K562 (cell line): ENCODE measurements at regions not wholly inside any gene's neighbourhood (a gene's known extent, or its start where the extent isn't known, plus 50 kb on each side); places are given as distances from the start of the nearest gene placed in this dataset.

ENCODE experiments used
- ATAC-seq: fragments of 200-7000 bp; cut with Tn5 transposase; 3 replicates; pipeline ENCODE4 v1.9.1; 2020; ENCODE audit warnings: moderate library complexity
- BruUV-seq: library from RNA; stranded (reverse); fragments of 400-500 nt; replicated peaks from 2 replicates; lab custom pipeline; 2021; lab: Mats Ljungman, UMichigan
- CTCF ChIA-PET: fragments of 300-600 bp; formaldehyde crosslinking; extraction: SDS; loops from one replicate; lab custom pipeline; 2021; ENCODE audit warnings: low intra/inter-chr PET ratio; lab: Yijun Ruan, JAX
- POLR2A ChIA-PET: fragments of 300-600, 350-650 bp; sonication (Branson Sonifier 250); formaldehyde crosslinking; extraction: SDS; loops from one replicate; lab custom pipeline; 2021; ENCODE audit warnings: antibody characterized with exemption, inconsistent platforms; lab: Yijun Ruan, JAX
- DNase-seq, 4 experiments: peaks; one replicate each; pipeline versions ENCODE4 v3.0.0 to v3.0.0-alpha.2; 2011 to 2018; ENCODE audit warnings: low spot score in 3 of 4, mixed read lengths in 3 of 4; ENCODE audit errors: extremely low read depth in 1 of 4
- FAIRE-seq: peaks from 2 replicates; lab custom pipeline; 2011; peaks lifted over from hg19 to GRCh38; lab: Jason Lieb, UNC
- H2AFZ ChIP-seq: 2 replicates; pipeline ENCODE4 v1.6.0; 2011; ENCODE audit warnings: low read depth, low read length, control low read depth, inconsistent platforms
- H3K27ac ChIP-seq: fragments of 200-600 bp; 3 replicates; pipeline ENCODE4 v1.8.0; 2011; ENCODE audit warnings: low read depth, mild to moderate bottlenecking, control low read depth, inconsistent platforms, low read length, moderate library complexity, mixed read lengths; ENCODE audit errors: extremely low read depth
- H3K27me3 ChIP-seq, 2 experiments: fragments of 300-600 bp in 1 of 2; 2 replicates in 1 of 2; 3 replicates in 1 of 2; pipeline versions ENCODE4 v1.6.0 to v1.8.0; 2011; ENCODE audit warnings: inconsistent platforms in 2 of 2, low read length in 2 of 2, mild to moderate bottlenecking in 1 of 2, mixed read lengths in 1 of 2, moderate library complexity in 1 of 2; ENCODE audit not compliant: control insufficient read depth in 2 of 2, insufficient read depth in 2 of 2
- H3K36me3 ChIP-seq: fragments of 300-600 bp; 3 replicates; pipeline ENCODE4 v1.8.0; 2011; ENCODE audit warnings: mild to moderate bottlenecking, low read length, inconsistent platforms; ENCODE audit not compliant: control insufficient read depth, insufficient read depth
- H3K4me1 ChIP-seq, 2 experiments: fragments of 200-600 bp in 1 of 2; replicated peaks in 1 of 2; 2 replicates in 1 of 2; 3 replicates in 1 of 2; pipeline versions ENCODE4 v1.5.1 to v1.8.0; 2011; ENCODE audit warnings: inconsistent platforms in 2 of 2, low read length in 2 of 2, mild to moderate bottlenecking in 1 of 2, mixed read lengths in 1 of 2, moderate library complexity in 1 of 2; ENCODE audit not compliant: control insufficient read depth in 2 of 2, insufficient read depth in 2 of 2
- H3K4me2 ChIP-seq: 2 replicates; pipeline ENCODE4 v1.6.1; 2011; ENCODE audit warnings: low read length, control low read depth, inconsistent platforms, mixed read lengths; ENCODE audit not compliant: insufficient read depth
- H3K4me3 ChIP-seq: fragments of 200-600 bp; sonication (generic), shearing (Covaris generic); 2 replicates; pipeline ENCODE4 v1.5.1; 2016; ENCODE audit warnings: control low read depth, inconsistent platforms
- H3K79me2 ChIP-seq: fragments of 200-600 bp; 3 replicates; pipeline ENCODE4 v1.8.0; 2011; ENCODE audit warnings: low read length, inconsistent platforms; ENCODE audit not compliant: control insufficient read depth, insufficient read depth
- H3K9ac ChIP-seq, 2 experiments: 2 replicates each; pipeline versions ENCODE4 v1.6.0 to v1.6.1; 2011; ENCODE audit warnings: low read depth in 2 of 2, low read length in 2 of 2, control low read depth in 1 of 2, inconsistent platforms in 1 of 2, mild to moderate bottlenecking in 1 of 2, mixed read lengths in 1 of 2; ENCODE audit not compliant: insufficient read depth in 1 of 2
- H3K9me1 ChIP-seq: one replicate; pipeline ENCODE4 v1.6.0; 2011; ENCODE audit warnings: inconsistent platforms, mild to moderate bottlenecking, low read length, moderate library complexity; ENCODE audit not compliant: control insufficient read depth, insufficient read depth
- H3K9me3 ChIP-seq: replicated peaks from 2 replicates; pipeline ENCODE4 v1.5.1; 2011; ENCODE audit warnings: low read depth, low read length, inconsistent platforms; ENCODE audit not compliant: control insufficient read depth, insufficient read depth
- H4K20me1 ChIP-seq: replicated peaks from 2 replicates; pipeline ENCODE4 v1.6.1; 2011; ENCODE audit warnings: low read length, inconsistent platforms, mixed read lengths; ENCODE audit not compliant: control insufficient read depth, insufficient read depth
- ARID2 ChIP-seq: fragments of 450-650 bp; IDR thresholded peaks from 2 replicates; pipeline ENCODE4 v1.6.1; 2017; ENCODE audit warnings: antibody characterized with exemption, mild to moderate bottlenecking
- CBFB ChIP-seq: sonication (generic); formaldehyde crosslinking; IDR thresholded peaks from 2 replicates; pipeline ENCODE4 v1.4.0; 2020; ENCODE audit warnings: mild to moderate bottlenecking, missing genetic modification reagents
- MCM7 ChIP-seq, 2 experiments: fragments of 450-650 bp; IDR thresholded peaks; 2 replicates each; pipeline ENCODE4 v1.6.1; 2016 to 2018
- MECOM ChIP-seq: fragments of 250-450 bp; sonication (Bioruptor Pico); IDR thresholded peaks from 2 replicates; pipeline ENCODE4 v1.8.0; 2022; ENCODE audit warnings: inconsistent platforms
- SAFB2 ChIP-seq: fragments of 200-400 bp; formaldehyde crosslinking; IDR thresholded peaks from 2 replicates; pipeline ENCODE4 v1.6.1; 2018; ENCODE audit warnings: borderline replicate concordance, low read length, low read depth, moderate library complexity; ENCODE audit not compliant: severe bottlenecking
- SLC30A9 ChIP-seq: fragments of 250-450 bp; sonication (Bioruptor Pico); IDR thresholded peaks from 2 replicates; pipeline ENCODE4 v1.8.0; 2022; ENCODE audit warnings: mild to moderate bottlenecking, moderate library complexity
- SRSF3 ChIP-seq: fragments of 200-400 bp; formaldehyde crosslinking; IDR thresholded peaks from 2 replicates; pipeline ENCODE4 v1.6.1; 2016; ENCODE audit warnings: mild to moderate bottlenecking, low read length, moderate library complexity; ENCODE audit not compliant: insufficient read depth
- ZBTB9 ChIP-seq: fragments of 450-650 bp; formaldehyde crosslinking; IDR thresholded peaks from 2 replicates; pipeline ENCODE4 v1.4.0; 2020; ENCODE audit warnings: mild to moderate bottlenecking, moderate library complexity
- ZNF24 ChIP-seq: fragments of 450-650 bp; IDR thresholded peaks from 2 replicates; pipeline ENCODE4 v1.6.1; 2016
- ZNF77 ChIP-seq: fragments of 250-450 bp; sonication (Bioruptor Pico); IDR thresholded peaks from 2 replicates; pipeline ENCODE4 v1.5.0; 2020
- WGBS: fragments of 100-300 bp; shearing (Covaris generic); methylation state at CpG from one replicate; pipeline ENCODE4 v1.1.6; 2016; ENCODE audit warnings: low coverage, mixed read lengths; ENCODE audit not compliant: insufficient coverage; ENCODE audit errors: missing lambda C conversion rate; 5-methylcytosine and 5-hydroxymethylcytosine counted together
- in situ Hi-C: fragments of 300-500 bp; cut with MboI; formaldehyde crosslinking; loops from 4 replicates; pipeline ENCODE4 v1.15.0; 2018; ENCODE audit warnings: inconsistent platforms, mixed read lengths
- intact Hi-C: fragments of 100-400 bp; cut with micrococcal nuclease; formaldehyde crosslinking; loops from 2 replicates; pipeline ENCODE4 v1.14.2; 2022

- in situ Hi-C loops (no loop called here), intact Hi-C loops (no loop called here)
- no peaks in the 10 kb centered on the region for H3K36me3 ChIP-seq
- H2AFZ ChIP-seq: no peak overlapping the region
- ATAC-seq (no peak), DNase-seq (no peak), FAIRE-seq (no peak)
- no peaks in the 10 kb centered on the region for H3K9me1 ChIP-seq
- H4K20me1 ChIP-seq: no peaks in the 10 kb centered on the region
- H3K9me3 ChIP-seq: no peaks in the 10 kb centered on the region
- TF ChIP-seq ZNF77 (CRISPR knock-in tag) (no peak), SAFB2 (no peak), CBFB (CRISPR knock-in tag) (no peak), ZNF24 (no peak), ARID2 (no peak), ZBTB9 (CRISPR knock-in tag) (no peak), SLC30A9 (CRISPR knock-in tag) (no peak), SRSF3 (no peak), MCM7 (IDR thresholded peaks at IDR 0.05) (no peak), MECOM (CRISPR knock-in tag) (no peak)
- no peaks in the 10 kb centered on the region for H3K27me3 ChIP-seq
- WGBS: 3% methylated on average over 3 of the region's 3 CpGs
- ChIA-PET CTCF (no interaction called here), POLR2A (no interaction called here)
- no peak overlapping the region for H3K9ac ChIP-seq
- no peak overlapping the region for H3K4me2 ChIP-seq
- BruUV-seq: no TSS peak
- no peaks in the 10 kb centered on the region for H3K4me1 ChIP-seq
- no peaks in the 10 kb centered on the region for H3K79me2 ChIP-seq
- no peak overlapping the region for H3K27ac ChIP-seq
- H3K4me3 ChIP-seq: no peak overlapping the region
Observed at GRCh38 chr9:118569148-118569547, 800.1 kb downstream of the BRINP1 start.
